ENCODE measurements at regions not wholly inside any gene's neighbourhood (a gene's known extent, or its start where the extent isn't known, plus 50 kb on each side); places are given as distances from the start of the nearest gene placed in this dataset.
"Not testable (repeated sequence)": the region's sequence is repeated elsewhere in the genome, so short reads cannot be mapped to it uniquely, and the experiment has no call there.

- DNase-seq = no peak
Observed at GRCh38 chr16:52725461-52725860, 178.5 kb upstream of the TOX3 start.

DNA sequence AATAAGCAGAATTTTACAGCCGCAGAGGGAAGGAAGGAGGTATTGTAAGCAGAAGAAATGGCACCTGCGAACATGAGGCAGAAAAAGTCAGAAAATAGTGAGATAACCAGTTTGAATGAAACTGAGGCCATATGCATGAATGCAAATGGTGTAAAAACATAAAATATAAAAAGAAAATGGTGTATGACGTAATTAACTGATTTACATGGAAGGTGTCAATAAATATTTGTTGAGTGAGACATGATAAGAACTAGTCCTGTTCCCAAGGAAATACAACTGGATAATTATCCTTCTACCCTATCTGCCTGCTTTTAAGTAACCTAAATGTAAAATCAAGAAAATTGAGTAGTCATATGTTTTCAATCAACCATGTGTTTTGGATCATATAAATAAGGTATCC, 178.1 kb upstream of the TOX3 start:
- DNase-seq = no peak

DNA sequence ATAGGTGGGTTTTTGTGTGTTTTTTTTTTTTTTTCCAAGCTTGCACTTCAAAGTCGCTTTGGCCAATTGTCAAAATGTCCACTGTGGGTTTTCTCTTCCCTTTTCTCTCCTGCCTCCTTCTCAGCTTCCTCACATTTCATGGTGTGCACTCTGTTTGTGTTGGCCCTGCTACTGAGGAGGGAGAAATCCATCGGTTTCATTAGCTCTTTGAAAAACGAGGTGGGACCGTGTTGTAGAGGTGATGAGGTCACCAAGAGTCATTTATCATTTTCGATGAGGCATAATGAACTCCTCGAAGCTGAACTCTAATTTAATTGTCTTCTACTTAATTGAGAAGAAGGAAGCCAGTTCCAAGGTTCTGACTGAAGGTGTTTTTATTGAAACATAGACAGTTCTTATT, 174.4 kb upstream of the TOX3 start:
- no peak for DNase-seq

DNA sequence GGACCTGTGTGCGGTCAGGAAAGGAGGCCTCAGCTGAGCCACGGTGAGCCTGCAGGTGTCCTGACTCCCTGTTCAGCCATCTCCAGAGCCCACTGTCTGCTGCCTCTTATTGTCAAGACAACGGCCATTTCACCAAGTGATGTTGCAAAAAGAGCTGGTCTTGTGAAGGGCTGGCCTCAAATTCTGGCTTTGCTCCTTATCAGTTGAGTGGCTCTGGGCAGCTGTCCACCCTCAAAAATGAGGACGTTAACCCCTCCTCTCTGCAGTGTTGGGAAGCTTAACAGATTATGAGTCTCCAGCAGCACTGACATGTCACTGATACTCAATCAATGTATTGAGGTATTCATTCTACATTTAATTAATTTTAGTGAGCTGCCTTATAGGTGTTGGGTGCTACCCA, 171.1 kb upstream of the TOX3 start:
- no peak for DNase-seq

GRCh38 chr16:52713740-52714139, 166.8 kb upstream of the TOX3 start:
- DNase-seq = no peak

DNA sequence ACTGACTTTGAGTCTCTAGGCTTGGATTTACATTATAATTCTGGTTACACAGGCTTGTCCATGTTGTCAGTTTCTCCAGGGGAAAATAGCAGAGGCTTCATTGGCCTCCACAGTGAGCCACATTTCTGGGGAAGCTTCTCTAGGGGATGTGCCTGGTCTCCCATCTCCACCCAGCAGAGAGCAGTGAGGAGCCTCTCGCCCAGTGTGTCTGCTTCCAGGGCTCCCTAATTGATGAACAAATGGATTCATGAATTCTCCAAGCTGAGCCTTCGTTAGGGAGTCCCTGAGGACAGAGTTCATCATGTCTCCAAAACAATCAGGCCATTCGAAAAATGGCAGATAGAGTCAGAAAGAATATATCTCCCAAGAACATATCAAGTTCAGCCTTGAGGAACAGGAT, 162.4 kb upstream of the TOX3 start:
- no peak for DNase-seq

GRCh38 chr16:52708476-52708875, 161.5 kb upstream of the TOX3 start:
- DNase-seq = no peak

- DNase-seq = no peak
Observed at GRCh38 chr16:52707676-52708337, 160.9 kb upstream of the TOX3 start.

GRCh38 chr16:52705122-52705521, 158.2 kb upstream of the TOX3 start:
- DNase-seq = no peak

DNA sequence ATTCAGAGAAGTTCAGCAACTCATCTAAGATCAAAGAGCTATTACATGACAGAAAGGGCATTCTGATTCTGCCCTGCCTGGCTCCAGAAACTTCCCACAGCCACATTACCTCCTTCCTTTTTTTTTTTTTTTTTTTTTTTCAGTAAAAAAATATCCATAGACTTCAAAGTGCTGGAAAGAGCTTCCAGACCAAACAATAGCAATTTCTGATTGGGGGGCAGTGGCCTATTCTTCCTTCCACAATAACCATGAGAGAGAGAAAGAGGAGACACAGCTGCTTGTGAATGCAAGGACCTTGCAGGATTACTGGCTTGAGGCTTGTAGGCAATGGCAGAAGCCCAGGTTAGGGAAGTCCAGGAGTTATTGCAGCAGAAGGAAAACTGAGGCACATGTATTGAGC, 151.0 kb upstream of the TOX3 start:
- no peak for DNase-seq

DNA sequence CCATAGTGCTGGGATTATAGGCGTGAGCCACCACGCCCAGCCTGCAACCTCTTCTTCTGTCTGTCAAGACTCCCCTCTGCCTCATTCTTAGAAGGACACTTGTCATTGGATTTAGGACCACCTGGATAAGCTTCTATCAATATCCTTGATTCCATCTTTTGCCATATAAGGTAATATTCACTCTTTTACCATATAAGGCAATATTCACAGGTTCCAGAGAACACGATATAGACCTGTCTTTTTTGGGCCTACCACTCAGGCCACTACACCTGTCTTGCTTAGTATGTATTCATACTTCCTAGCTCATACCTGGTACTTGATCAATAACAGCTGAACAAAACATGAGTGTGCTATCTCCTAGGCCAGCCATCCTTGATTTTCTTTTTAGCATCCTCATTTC, 149.2 kb upstream of the TOX3 start:
- DNase-seq = no peak

- no peak for DNase-seq
Observed at GRCh38 chr16:52690468-52690867, 143.5 kb upstream of the TOX3 start.

GRCh38 chr16:52680993-52681392, 134.1 kb upstream of the TOX3 start:
- DNase-seq = no peak

- no peak for DNase-seq
Observed at GRCh38 chr16:52677501-52677900, 130.6 kb upstream of the TOX3 start.

DNA sequence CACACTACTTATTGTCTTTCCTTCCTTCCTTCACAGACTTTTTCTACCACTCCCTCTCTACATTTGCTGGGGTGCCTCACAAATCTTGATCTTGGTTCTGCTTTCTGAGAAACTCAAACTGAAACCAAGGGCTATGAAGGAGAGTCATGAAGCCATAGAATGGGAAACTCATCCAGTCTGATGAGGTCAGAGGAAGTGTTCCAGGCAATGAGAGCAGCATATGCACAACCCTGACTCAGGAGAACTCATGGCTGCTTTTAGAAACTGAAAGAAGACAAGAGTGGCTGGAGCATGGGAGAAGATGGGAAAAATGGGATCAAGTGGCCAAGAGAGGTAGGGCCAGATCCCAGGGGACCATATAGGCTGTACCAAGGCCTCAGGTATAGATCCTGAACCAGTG, 130.0 kb upstream of the TOX3 start:
- DNase-seq = no peak

- no peak for DNase-seq
Observed at GRCh38 chr16:52671590-52671989, 124.6 kb upstream of the TOX3 start.

- no peak for DNase-seq
Observed at GRCh38 chr16:52657924-52658323, 111.0 kb upstream of the TOX3 start.

- not testable (repeated sequence) for DNase-seq
Observed at GRCh38 chr16:52655916-52656315, 109.0 kb upstream of the TOX3 start.

GRCh38 chr16:52655156-52655555, 108.2 kb upstream of the TOX3 start:
- not testable (repeated sequence) for DNase-seq

DNA sequence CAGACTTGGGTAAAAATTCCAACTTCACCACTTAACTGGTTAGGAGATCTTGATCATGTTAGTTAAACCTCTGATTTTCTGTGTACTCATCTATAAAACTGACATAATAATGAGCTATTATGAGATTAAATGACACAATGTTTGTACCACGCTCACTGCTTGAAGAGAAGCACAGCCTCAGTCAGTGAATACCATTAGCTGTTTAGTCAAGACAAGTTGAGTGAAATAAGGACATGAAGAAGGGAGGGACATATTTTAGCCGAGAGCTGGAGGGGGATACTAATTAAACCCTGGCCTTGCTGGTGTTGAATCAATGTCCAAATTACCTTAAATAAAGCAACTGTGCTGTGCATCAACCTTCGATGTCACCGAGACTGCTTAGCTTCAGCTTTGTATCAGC, 105.1 kb upstream of the TOX3 start:
- DNase-seq = no peak

- DNase-seq = no peak
Observed at GRCh38 chr16:52650789-52651188, 103.8 kb upstream of the TOX3 start.

GRCh38 chr16:52650318-52650717, 103.4 kb upstream of the TOX3 start:
- DNase-seq = no peak

GRCh38 chr16:52649870-52650269, 102.9 kb upstream of the TOX3 start:
- DNase-seq = no peak

- DNase-seq = no peak
Observed at GRCh38 chr16:52647588-52647987, 100.6 kb upstream of the TOX3 start.

DNA sequence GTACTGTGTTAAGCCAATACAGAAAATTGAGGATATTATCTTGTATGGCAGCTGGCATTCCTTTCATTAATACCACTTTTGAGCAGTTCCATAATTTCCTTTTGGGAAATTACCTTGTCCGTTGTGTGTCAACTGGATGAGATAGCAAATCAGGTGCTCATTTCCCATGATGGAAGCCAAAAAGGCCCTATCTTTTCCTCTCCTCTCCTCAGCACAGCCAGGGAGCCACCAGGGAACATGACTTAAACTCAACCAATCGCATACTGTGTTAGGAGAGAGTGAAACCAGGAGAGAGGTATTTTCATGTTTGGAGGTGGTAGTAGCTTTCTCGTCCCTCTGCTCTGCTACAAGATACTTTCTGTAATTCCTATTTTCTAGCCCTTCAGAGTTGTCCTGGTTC, 96.1 kb upstream of the TOX3 start:
- no peak for DNase-seq

- DNase-seq = no peak
Observed at GRCh38 chr16:52634528-52634927, 87.6 kb upstream of the TOX3 start.

Data from CD4-positive, alpha-beta T cell treated with Interleukin-12 subunit alpha and Interleukin-12 subunit beta, for 1 hour (primary cell).